ENCODE measurements at regions not wholly inside any gene's neighbourhood (a gene's known extent, or its start where the extent isn't known, plus 50 kb on each side); places are given as distances from the start of the nearest gene placed in this dataset.

DNA sequence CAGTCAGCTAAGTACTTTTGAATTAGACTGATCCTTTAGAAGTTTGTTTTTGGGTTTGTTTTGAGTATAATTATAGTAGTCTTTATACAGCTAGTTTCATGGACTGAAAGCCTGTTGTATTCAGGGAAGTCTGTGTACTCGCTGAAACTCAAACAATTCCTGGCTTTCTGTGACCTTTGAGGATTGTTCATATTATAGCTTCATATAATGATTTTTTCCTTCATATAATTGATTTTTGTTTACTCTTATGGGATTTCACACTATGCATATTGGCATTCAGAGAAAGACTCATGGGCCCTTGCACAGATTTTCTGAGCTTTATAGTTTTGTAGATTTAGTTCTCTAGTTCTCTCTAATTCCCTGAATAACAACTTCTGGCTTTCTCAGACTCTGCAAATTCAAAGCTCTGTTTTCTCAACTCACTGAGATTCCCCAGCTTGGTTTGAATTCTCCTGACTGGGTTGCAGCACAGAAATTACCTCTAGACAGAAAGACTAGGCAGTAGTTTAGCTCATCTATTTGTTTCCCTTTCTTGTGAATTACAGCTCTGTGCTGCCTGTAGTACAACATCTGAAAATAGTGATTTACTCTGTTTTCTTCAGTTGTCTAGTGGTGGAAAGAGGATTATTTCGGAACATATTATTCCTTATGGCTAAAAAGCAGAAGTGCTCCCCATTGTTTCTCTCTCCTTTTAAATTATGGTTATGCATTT, 495.9 kb upstream of the CNTNAP5 start:
- Mint-ChIP-seq H3K36me3 (no peaks in the 10 kb centered on the region), H3K4me3 (no peak overlapping the region), H3K9me3 (peaks cover 2 to 14% (median 6%) of the 10 kb centered on the region in 7 donors), H3K27ac (no peak overlapping the region), H3K27me3 (ENCODE audit: low read depth in 3 of 3) (no peaks in the 10 kb centered on the region), H3K4me1 (no peaks in the 10 kb centered on the region)
- TF ChIP-seq, protein P1, sequence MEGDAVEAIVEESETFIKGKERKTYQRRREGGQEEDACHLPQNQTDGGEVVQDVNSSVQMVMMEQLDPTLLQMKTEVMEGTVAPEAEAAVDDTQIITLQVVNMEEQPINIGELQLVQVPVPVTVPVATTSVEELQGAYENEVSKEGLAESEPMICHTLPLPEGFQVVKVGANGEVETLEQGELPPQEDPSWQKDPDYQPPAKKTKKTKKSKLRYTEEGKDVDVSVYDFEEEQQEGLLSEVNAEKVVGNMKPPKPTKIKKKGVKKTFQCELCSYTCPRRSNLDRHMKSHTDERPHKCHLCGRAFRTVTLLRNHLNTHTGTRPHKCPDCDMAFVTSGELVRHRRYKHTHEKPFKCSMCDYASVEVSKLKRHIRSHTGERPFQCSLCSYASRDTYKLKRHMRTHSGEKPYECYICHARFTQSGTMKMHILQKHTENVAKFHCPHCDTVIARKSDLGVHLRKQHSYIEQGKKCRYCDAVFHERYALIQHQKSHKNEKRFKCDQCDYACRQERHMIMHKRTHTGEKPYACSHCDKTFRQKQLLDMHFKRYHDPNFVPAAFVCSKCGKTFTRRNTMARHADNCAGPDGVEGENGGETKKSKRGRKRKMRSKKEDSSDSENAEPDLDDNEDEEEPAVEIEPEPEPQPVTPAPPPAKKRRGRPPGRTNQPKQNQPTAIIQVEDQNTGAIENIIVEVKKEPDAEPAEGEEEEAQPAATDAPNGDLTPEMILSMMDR (IDR thresholded peaks at IDR 0.05), result no peak
- no CpG with 5 or more reads among the region's 2 CpGs for WGBS (ENCODE audit: insufficient coverage)
- Histone ChIP-seq H2AFZ (ENCODE audit: insufficient read depth, low read depth, low read length, poor library complexity, severe bottlenecking) (no peak overlapping the region), H3K27ac (ENCODE audit: low read depth in 1 of 2, low read length in 2 of 2) (no peak overlapping the region), H3K9me3 (replicated peaks in 1 of 2; ENCODE audit: control insufficient read depth in 1 of 2, insufficient read depth in 1 of 2, low read length in 2 of 2) (peaks cover 7 to 16% of the 10 kb centered on the region in 2 donors), H4K20me1 (ENCODE audit: insufficient read depth, low read length) (no peaks in the 10 kb centered on the region), H3K4me3 (replicated peaks in 1 of 3; ENCODE audit: low read depth in 2 of 3, low read length in 3 of 3) (no peak overlapping the region), H3K79me2 (ENCODE audit: insufficient read depth, low read length) (no peaks in the 10 kb centered on the region), H3K4me1 (ENCODE audit: control insufficient read depth in 1 of 2, insufficient read depth in 2 of 2, low read length in 2 of 2) (no peaks in the 10 kb centered on the region), H3K27me3 (ENCODE audit: control insufficient read depth in 2 of 2, insufficient read depth in 2 of 2, low read length in 2 of 2) (no peaks in the 10 kb centered on the region), H3K36me3 (replicated peaks in 1 of 2; ENCODE audit: control insufficient read depth in 1 of 2, insufficient read depth in 2 of 2, low read length in 2 of 2) (no peaks in the 10 kb centered on the region), H3K4me2 (replicated peaks; ENCODE audit: extremely low read depth, low read length, poor library complexity, severe bottlenecking) (no peak overlapping the region), H3K9ac (ENCODE audit: insufficient read depth, low read length, poor library complexity, severe bottlenecking) (no peak overlapping the region)
- intact Hi-C loops (cut with micrococcal nuclease), result no loop called here
- no peak for DNase-seq

DNA sequence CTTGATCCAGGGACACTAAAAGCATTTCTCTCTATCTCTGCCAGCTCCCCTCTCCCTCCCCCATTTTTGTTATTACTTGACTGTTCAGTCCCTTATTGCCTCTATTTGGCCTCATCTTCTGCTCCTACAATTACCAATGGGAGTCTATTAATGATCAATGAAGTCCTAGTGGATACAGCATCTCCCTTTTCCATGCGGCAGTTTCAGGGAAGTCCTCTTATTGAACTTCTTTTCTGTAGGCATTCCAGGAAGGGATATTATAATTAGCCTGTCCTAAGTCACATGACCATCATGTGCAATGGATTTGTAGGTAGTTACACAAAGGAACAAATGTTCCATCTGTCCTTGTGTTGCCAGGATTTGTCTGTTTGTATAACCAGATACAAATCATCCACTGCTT, 495.1 kb upstream of the CNTNAP5 start:
- no peaks in the 10 kb centered on the region for H3K79me2 ChIP-seq (ENCODE audit: insufficient read depth, low read length)
- Mint-ChIP-seq H3K4me3 (no peak overlapping the region), H3K9me3 (peaks cover 2 to 14% (median 6%) of the 10 kb centered on the region in 7 donors), H3K4me1 (no peaks in the 10 kb centered on the region), H3K27ac (no peak overlapping the region), H3K27me3 (ENCODE audit: low read depth in 3 of 3) (no peaks in the 10 kb centered on the region), H3K36me3 (no peaks in the 10 kb centered on the region)
- no peaks in the 10 kb centered on the region for H3K36me3 ChIP-seq (replicated peaks in 1 of 2; ENCODE audit: control insufficient read depth in 1 of 2, insufficient read depth in 2 of 2, low read length in 2 of 2)
- H2AFZ ChIP-seq (ENCODE audit: insufficient read depth, low read depth, low read length, poor library complexity, severe bottlenecking), result no peak overlapping the region
- no peak overlapping the region for H3K4me3 ChIP-seq (replicated peaks in 1 of 3; ENCODE audit: low read depth in 2 of 3, low read length in 3 of 3)
- 100% methylated on average over 1 of the region's 1 CpG for WGBS (ENCODE audit: insufficient coverage)
- H3K27ac ChIP-seq (ENCODE audit: low read depth in 1 of 2, low read length in 2 of 2), result no peak overlapping the region
- TF ChIP-seq, protein P1 (IDR thresholded peaks at IDR 0.05), result no peak
- no peaks in the 10 kb centered on the region for H3K27me3 ChIP-seq (ENCODE audit: control insufficient read depth in 2 of 2, insufficient read depth in 2 of 2, low read length in 2 of 2)
- no peaks in the 10 kb centered on the region for H3K4me1 ChIP-seq (ENCODE audit: control insufficient read depth in 1 of 2, insufficient read depth in 2 of 2, low read length in 2 of 2)
- no peak for DNase-seq
- H3K9me3 ChIP-seq (replicated peaks in 1 of 2; ENCODE audit: control insufficient read depth in 1 of 2, insufficient read depth in 1 of 2, low read length in 2 of 2), result peaks cover 7 to 13% of the 10 kb centered on the region in 2 donors
- no peak overlapping the region for H3K4me2 ChIP-seq (replicated peaks; ENCODE audit: extremely low read depth, low read length, poor library complexity, severe bottlenecking)
- intact Hi-C loops (cut with micrococcal nuclease), result no loop called here
- no peaks in the 10 kb centered on the region for H4K20me1 ChIP-seq (ENCODE audit: insufficient read depth, low read length)
- no peak overlapping the region for H3K9ac ChIP-seq (ENCODE audit: insufficient read depth, low read length, poor library complexity, severe bottlenecking)

Measured in CD14-positive monocyte (primary cell).